ENCODE measurements at regions not wholly inside any gene's neighbourhood (a gene's known extent, or its start where the extent isn't known, plus 50 kb on each side); places are given as distances from the start of the nearest gene placed in this dataset.

DNA sequence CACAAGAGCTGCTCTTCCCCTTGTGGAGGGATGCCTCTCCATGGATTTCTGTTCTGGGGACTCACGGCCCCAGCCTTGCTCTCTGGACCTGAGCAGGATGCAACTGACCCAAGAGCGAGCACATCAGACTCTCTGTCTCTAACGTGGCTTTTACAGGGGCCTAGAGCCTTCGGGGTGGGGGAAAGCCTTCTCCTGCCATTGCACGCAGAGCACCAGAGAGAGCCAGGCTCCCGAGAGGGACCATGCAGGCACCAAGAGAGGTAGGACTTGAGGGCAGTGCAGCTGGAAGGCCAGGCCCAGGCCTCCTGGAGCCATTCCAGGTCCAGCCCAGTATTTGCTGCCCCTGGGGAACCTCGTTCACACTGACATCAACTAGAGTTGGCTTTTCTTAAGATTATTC is 475.6 kb upstream of the MYT1L start:
- TF ChIP-seq, protein P1, sequence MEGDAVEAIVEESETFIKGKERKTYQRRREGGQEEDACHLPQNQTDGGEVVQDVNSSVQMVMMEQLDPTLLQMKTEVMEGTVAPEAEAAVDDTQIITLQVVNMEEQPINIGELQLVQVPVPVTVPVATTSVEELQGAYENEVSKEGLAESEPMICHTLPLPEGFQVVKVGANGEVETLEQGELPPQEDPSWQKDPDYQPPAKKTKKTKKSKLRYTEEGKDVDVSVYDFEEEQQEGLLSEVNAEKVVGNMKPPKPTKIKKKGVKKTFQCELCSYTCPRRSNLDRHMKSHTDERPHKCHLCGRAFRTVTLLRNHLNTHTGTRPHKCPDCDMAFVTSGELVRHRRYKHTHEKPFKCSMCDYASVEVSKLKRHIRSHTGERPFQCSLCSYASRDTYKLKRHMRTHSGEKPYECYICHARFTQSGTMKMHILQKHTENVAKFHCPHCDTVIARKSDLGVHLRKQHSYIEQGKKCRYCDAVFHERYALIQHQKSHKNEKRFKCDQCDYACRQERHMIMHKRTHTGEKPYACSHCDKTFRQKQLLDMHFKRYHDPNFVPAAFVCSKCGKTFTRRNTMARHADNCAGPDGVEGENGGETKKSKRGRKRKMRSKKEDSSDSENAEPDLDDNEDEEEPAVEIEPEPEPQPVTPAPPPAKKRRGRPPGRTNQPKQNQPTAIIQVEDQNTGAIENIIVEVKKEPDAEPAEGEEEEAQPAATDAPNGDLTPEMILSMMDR (conservative IDR thresholded peaks at IDR 0.05; ENCODE audit: low read length), result no peak
- no peak for TF ChIP-seq EZH2phosphoT487 (IDR thresholded peaks at IDR 0.05; ENCODE audit: borderline replicate concordance, low read depth, low read length)
- intact Hi-C loops (cut with micrococcal nuclease; ENCODE audit: unreplicated experiment), result no loop called here
- Histone ChIP-seq H3K9me3 (ENCODE audit: low read length) (no peaks in the 10 kb centered on the region), H2AFZ (ENCODE audit: low read length) (no peak overlapping the region), H3K27ac (ENCODE audit: low read depth, low read length, poor library complexity, severe bottlenecking) (no peak overlapping the region), H3K36me3 (ENCODE audit: insufficient read depth, low read length) (no peaks in the 10 kb centered on the region), H3K4me1 (ENCODE audit: insufficient read depth, low read length, poor library complexity, severe bottlenecking) (no peaks in the 10 kb centered on the region), H3K4me2 (ENCODE audit: low read length) (no peak overlapping the region), H3K4me3 (ENCODE audit: low read depth, low read length, poor library complexity, severe bottlenecking) (no peak overlapping the region), H3K9me2 (ENCODE audit: insufficient read depth, low read length) (no peaks in the 10 kb centered on the region), H3K79me2 (ENCODE audit: insufficient read depth, low read depth, low read length) (no peaks in the 10 kb centered on the region), H4K20me1 (ENCODE audit: insufficient read depth, low read length) (no peaks in the 10 kb centered on the region)
- ChIA-PET POLR2A (no interaction called here), CTCF (ENCODE audit: unreplicated experiment) (no interaction called here)
- no peak for DNase-seq (ENCODE audit: low spot score)
- BruUV-seq (replicated peaks), result no TSS peak

DNA sequence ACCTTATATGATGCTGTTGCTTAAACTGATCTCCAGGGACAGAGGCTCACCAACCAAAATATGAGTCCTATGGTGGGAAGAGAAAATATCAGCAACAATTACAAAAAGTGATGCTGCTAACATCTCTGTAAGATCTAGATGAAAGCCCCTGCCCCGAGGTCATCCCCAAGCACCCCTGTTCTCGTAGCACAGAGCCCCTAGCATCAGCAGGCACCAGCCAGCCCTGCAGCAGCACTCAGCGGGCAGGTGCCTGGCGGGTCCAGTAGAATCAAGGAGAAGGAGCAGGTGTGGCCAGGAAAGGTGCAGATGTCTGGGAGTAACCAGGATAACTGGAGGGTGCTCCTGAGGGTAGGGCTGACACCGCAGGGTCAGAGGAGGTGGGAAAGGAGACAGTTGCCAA is 474.2 kb upstream of the MYT1L start:
- ChIA-PET POLR2A (no interaction called here), CTCF (ENCODE audit: unreplicated experiment) (interaction anchor here (0.6 kb wide), 1 partner anchor 40 kb away, joined by 3 read pairs; no protein-coding TSS in a partner anchor)
- TF ChIP-seq, protein P1 (conservative IDR thresholded peaks at IDR 0.05; ENCODE audit: low read length), result no peak
- TF ChIP-seq EZH2phosphoT487 (IDR thresholded peaks at IDR 0.05; ENCODE audit: borderline replicate concordance, low read depth, low read length), result no peak
- no peaks in the 10 kb centered on the region for H3K36me3 ChIP-seq (ENCODE audit: insufficient read depth, low read length)
- H3K9me2 ChIP-seq (ENCODE audit: insufficient read depth, low read length), result no peaks in the 10 kb centered on the region
- no peak overlapping the region for H3K4me3 ChIP-seq (ENCODE audit: low read depth, low read length, poor library complexity, severe bottlenecking)
- intact Hi-C loops (cut with micrococcal nuclease; ENCODE audit: unreplicated experiment), result no loop called here
- no peak overlapping the region for H3K4me2 ChIP-seq (ENCODE audit: low read length)
- H2AFZ ChIP-seq (ENCODE audit: low read length), result no peak overlapping the region
- no peak overlapping the region for H3K27ac ChIP-seq (ENCODE audit: low read depth, low read length, poor library complexity, severe bottlenecking)
- H3K9me3 ChIP-seq (ENCODE audit: low read length), result no peaks in the 10 kb centered on the region
- no peaks in the 10 kb centered on the region for H4K20me1 ChIP-seq (ENCODE audit: insufficient read depth, low read length)
- no peaks in the 10 kb centered on the region for H3K4me1 ChIP-seq (ENCODE audit: insufficient read depth, low read length, poor library complexity, severe bottlenecking)
- no peaks in the 10 kb centered on the region for H3K79me2 ChIP-seq (ENCODE audit: insufficient read depth, low read depth, low read length)
- DNase-seq (ENCODE audit: low spot score), result no peak
- BruUV-seq (replicated peaks), result no TSS peak

DNA sequence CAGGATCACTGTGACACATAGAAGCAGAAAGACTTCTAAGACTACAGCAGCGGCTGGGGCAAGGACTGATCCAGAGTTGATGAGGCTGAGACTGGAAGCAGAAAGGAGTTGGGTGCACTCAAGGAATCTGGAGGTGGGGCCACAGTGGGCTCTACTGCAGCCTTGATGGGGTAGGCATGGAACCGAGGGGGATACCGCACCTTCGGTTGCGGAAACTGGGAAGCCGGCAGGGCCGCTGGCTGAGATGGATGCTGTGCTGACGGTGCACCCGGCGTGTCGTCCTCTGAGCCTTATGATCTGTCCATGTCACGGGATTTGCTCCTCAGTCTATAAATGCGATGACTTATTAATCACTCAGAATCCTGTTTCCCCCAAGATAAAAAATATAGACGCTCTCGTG is 473.5 kb upstream of the MYT1L start:
- H3K4me1 ChIP-seq (ENCODE audit: insufficient read depth, low read length, poor library complexity, severe bottlenecking), result no peaks in the 10 kb centered on the region
- H2AFZ ChIP-seq (ENCODE audit: low read length), result no peak overlapping the region
- H3K4me2 ChIP-seq (ENCODE audit: low read length), result no peak overlapping the region
- CTCF ChIA-PET (ENCODE audit: unreplicated experiment), result no interaction called here
- no peaks in the 10 kb centered on the region for H3K9me3 ChIP-seq (ENCODE audit: low read length)
- no peak for DNase-seq (ENCODE audit: low spot score)
- H3K36me3 ChIP-seq (ENCODE audit: insufficient read depth, low read length), result no peaks in the 10 kb centered on the region
- no peaks in the 10 kb centered on the region for H3K79me2 ChIP-seq (ENCODE audit: insufficient read depth, low read depth, low read length)
- no peaks in the 10 kb centered on the region for H4K20me1 ChIP-seq (ENCODE audit: insufficient read depth, low read length)
- no TSS peak for BruUV-seq (replicated peaks)
- intact Hi-C loops (cut with micrococcal nuclease; ENCODE audit: unreplicated experiment), result no loop called here
- TF ChIP-seq EZH2phosphoT487 (IDR thresholded peaks at IDR 0.05; ENCODE audit: borderline replicate concordance, low read depth, low read length), result no peak
- TF ChIP-seq, protein P1 (conservative IDR thresholded peaks at IDR 0.05; ENCODE audit: low read length), result no peak
- no peak overlapping the region for H3K27ac ChIP-seq (ENCODE audit: low read depth, low read length, poor library complexity, severe bottlenecking)
- H3K4me3 ChIP-seq (ENCODE audit: low read depth, low read length, poor library complexity, severe bottlenecking), result no peak overlapping the region
- no peaks in the 10 kb centered on the region for H3K9me2 ChIP-seq (ENCODE audit: insufficient read depth, low read length)
- POLR2A ChIA-PET, result no interaction called here
